ENCODE measurements at regions not wholly inside any gene's neighbourhood (a gene's known extent, or its start where the extent isn't known, plus 50 kb on each side); places are given as distances from the start of the nearest gene placed in this dataset.

DNA sequence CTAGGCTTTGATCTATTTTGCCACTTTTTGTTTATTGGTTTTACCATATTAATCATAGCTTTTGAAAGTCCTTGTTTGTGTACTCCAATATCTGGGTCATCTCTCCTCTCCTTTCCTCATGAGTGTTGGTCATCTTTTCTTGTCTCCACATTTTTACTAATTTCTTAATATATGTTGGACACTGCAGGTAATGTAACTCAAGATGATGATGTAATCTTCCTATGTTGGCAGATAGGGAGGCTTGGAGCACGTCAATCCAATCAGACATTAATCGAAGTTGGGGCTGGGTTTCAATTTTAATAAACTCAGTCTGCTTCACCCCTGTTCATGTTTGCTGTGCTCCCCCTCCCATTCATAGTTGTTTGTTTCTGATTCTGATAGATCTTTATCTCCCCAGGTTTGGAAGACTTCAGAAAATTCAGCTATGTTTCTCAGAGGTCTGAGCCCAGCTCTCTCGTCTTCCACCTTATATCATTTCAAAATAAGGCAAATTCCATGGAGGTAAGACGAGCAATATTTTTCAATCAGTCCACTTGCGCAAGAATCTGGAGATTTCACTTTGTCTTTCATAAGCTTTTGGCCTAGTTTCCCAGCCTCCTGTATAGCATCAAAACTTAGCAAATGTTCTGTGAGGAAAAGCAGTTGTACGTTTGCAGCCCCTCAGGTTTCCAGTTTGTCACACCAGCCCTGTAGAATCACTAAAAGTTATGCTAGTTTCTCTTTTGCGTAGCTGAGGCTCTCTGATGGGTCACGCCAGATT lies 504.1 kb downstream of the TMTC2 start:
- TF ChIP-seq, protein P1, sequence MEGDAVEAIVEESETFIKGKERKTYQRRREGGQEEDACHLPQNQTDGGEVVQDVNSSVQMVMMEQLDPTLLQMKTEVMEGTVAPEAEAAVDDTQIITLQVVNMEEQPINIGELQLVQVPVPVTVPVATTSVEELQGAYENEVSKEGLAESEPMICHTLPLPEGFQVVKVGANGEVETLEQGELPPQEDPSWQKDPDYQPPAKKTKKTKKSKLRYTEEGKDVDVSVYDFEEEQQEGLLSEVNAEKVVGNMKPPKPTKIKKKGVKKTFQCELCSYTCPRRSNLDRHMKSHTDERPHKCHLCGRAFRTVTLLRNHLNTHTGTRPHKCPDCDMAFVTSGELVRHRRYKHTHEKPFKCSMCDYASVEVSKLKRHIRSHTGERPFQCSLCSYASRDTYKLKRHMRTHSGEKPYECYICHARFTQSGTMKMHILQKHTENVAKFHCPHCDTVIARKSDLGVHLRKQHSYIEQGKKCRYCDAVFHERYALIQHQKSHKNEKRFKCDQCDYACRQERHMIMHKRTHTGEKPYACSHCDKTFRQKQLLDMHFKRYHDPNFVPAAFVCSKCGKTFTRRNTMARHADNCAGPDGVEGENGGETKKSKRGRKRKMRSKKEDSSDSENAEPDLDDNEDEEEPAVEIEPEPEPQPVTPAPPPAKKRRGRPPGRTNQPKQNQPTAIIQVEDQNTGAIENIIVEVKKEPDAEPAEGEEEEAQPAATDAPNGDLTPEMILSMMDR (optimal IDR thresholded peaks at IDR 0.05 in 1 of 3, IDR thresholded peaks at IDR 0.05 in 1 of 3, conservative IDR thresholded peaks at IDR 0.05 in 1 of 3; ENCODE audit: extremely low read depth in 1 of 3, insufficient read depth in 2 of 3, low read length in 3 of 3) = no peak
- no peak for TF ChIP-seq EZH2 (IDR thresholded peaks at IDR 0.05; ENCODE audit: low read length)

Data from keratinocyte (primary cell).